WTC11 (cell line): ENCODE measurements at regions not wholly inside any gene's neighbourhood (a gene's known extent, or its start where the extent isn't known, plus 50 kb on each side); places are given as distances from the start of the nearest gene placed in this dataset.
"Not testable (repeated sequence)": the region's sequence is repeated elsewhere in the genome, so short reads cannot be mapped to it uniquely, and the experiment has no call there.

ENCODE experiments used
- ATAC-seq: fragments of 200-7000 bp; cut with Tn5 transposase; 2 replicates; pipeline ENCODE4 v1.10.0; 2021; ENCODE audit warnings: mild to moderate bottlenecking, moderate library complexity
- CTCF ChIA-PET: fragments of 300-600 bp; sonication (Branson Sonifier 250); formaldehyde crosslinking; loops from one replicate; lab custom pipeline; 2021; ENCODE audit warnings: antibody characterized with exemption; lab: Charles Lee
- POLR2A ChIA-PET: fragments of 350-600 bp; sonication (Branson Sonifier 250); formaldehyde crosslinking; loops from one replicate; lab custom pipeline; 2021; ENCODE audit warnings: antibody characterized with exemption; lab: Charles Lee
- DNase-seq: peaks from one replicate; pipeline ENCODE4 v3.0.0; 2021; ENCODE audit warnings: low spot score
- H3K27ac Mint-ChIP-seq: 2 replicates; pipeline ENCODE4 v1.8.0; 2021; ENCODE audit warnings: mixed read lengths
- H3K27me3 Mint-ChIP-seq: 2 replicates; pipeline ENCODE4 v1.8.0; 2021; ENCODE audit warnings: low read depth, mild to moderate bottlenecking, moderate library complexity, mixed read lengths
- H3K36me3 Mint-ChIP-seq: 2 replicates; pipeline ENCODE4 v1.8.0; 2021; ENCODE audit warnings: mixed read lengths
- H3K4me1 Mint-ChIP-seq: 2 replicates; pipeline ENCODE4 v1.8.0; 2022; ENCODE audit warnings: mixed read lengths
- H3K4me3 Mint-ChIP-seq: 2 replicates; pipeline ENCODE4 v1.8.0; 2021; ENCODE audit warnings: mild to moderate bottlenecking, moderate library complexity, mixed read lengths
- H3K9me3 Mint-ChIP-seq: 2 replicates; pipeline ENCODE4 v1.8.0; 2021; ENCODE audit warnings: mixed read lengths
- FOXJ3 ChIP-seq: sonication (generic); formaldehyde crosslinking; IDR thresholded peaks from 2 replicates; pipeline ENCODE4 v1.9.0; 2021; ENCODE audit warnings: missing genetic modification reagents, mild to moderate bottlenecking, borderline replicate concordance
- NFE2L1 ChIP-seq: sonication (generic); formaldehyde crosslinking; IDR thresholded peaks from 2 replicates; pipeline ENCODE4 v1.8.1; 2023; ENCODE audit warnings: missing genetic modification reagents
- RORB ChIP-seq: fragments of 250-450 bp; sonication (Bioruptor Pico); IDR thresholded peaks from 2 replicates; pipeline ENCODE4 v1.9.0; 2021; ENCODE audit warnings: mild to moderate bottlenecking
- SMAD4 ChIP-seq: sonication (generic); formaldehyde crosslinking; IDR thresholded peaks from 2 replicates; pipeline ENCODE4 v1.8.0; 2022; ENCODE audit warnings: mild to moderate bottlenecking, missing genetic modification reagents
- TF ChIP-seq, protein P1 (sequence below): fragments of 250-450 bp; sonication (Bioruptor Pico); conservative IDR thresholded peaks from 2 replicates; pipeline ENCODE4 v1.9.0; 2021; ENCODE audit warnings: mild to moderate bottlenecking
- TF ChIP-seq, protein P2 (sequence below): sonication (generic); formaldehyde crosslinking; IDR thresholded peaks from 2 replicates; pipeline ENCODE4 v1.8.0; 2023; ENCODE audit warnings: missing genetic modification reagents, mild to moderate bottlenecking, borderline replicate concordance
- TF ChIP-seq, protein P3 (sequence below): fragments of 250-450 bp; sonication (Bioruptor Pico); IDR thresholded peaks from 2 replicates; pipeline ENCODE4 v1.9.0; 2021; ENCODE audit warnings: mild to moderate bottlenecking, borderline replicate concordance
- TF ChIP-seq, protein P4 (sequence below): sonication (generic); formaldehyde crosslinking; IDR thresholded peaks from 2 replicates; pipeline ENCODE4 v1.8.1; 2022; ENCODE audit warnings: low read depth, missing genetic modification reagents, borderline replicate concordance
- TF ChIP-seq, protein P5 (sequence below): sonication (generic); formaldehyde crosslinking; IDR thresholded peaks from 2 replicates; pipeline ENCODE4 v1.8.1; 2023; ENCODE audit warnings: mild to moderate bottlenecking, moderate library complexity, missing genetic modification reagents

DNA sequence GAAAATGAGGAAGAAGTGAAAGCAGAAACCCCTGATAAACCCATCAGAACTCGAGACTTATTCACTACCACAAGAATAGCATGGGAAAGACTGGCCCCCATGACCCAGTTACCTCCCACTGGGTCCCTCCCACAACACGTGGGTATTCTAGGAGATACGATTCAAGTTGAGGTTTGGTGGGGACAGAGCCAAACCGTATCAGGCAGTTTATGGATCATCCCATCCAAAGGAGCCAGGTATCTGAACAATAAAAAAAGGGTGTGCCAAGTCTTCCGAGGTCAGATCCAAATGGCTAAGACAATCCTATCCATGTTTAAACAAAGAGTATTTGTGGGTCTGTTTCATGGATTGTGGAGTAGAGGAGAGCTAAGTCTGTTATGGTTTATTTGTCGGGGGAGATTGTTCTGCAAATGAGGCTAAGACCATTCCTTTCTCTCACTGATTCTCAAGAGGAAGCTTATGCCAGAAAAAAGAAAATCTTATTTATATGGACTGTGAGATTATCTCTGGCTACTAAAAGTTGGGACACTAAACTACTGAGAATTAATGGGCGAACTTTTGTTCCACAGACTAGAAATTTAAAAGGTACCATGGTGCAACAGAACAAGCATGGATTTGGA lies 203.7 kb downstream of the IPMK start (continued):
- TF ChIP-seq, protein P1, sequence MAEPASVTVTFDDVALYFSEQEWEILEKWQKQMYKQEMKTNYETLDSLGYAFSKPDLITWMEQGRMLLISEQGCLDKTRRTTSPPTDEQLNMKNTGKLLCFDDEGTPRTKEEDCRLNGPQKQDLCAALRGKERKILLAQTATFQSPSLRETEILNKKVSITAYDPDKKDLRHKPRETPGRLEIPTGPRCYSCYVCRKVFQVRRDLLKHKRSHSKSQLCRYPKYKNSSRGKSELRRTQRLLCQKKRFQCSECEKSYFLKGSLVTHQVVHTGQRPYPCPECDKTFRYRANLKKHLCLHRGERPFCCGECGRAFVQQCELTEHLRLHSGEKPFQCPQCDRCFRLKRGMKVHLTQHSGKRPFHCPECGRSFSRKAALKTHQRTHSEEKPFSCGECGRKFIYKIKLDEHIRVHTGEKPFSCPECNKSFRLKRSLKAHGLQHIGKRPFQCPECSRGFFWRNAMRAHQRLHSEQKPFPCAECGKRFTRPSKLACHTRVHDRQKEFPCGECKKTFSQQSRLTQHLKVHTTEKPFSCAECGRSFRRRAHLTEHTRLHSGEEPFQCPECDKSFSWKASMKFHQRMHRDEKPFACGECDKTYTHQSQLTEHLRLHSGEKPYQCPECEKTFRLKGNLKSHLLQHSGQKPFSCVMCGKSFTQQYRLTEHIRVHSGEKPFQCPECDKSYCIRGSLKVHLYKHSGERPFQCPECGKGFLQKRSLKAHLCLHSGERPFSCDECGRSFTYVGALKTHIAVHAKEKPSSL (CRISPR knock-in tag): no peak
- TF ChIP-seq SMAD4 (CRISPR knock-in tag) (no peak), RORB (no peak), NFE2L1 (CRISPR knock-in tag) (no peak), FOXJ3 (no peak)
- TF ChIP-seq, protein P2, sequence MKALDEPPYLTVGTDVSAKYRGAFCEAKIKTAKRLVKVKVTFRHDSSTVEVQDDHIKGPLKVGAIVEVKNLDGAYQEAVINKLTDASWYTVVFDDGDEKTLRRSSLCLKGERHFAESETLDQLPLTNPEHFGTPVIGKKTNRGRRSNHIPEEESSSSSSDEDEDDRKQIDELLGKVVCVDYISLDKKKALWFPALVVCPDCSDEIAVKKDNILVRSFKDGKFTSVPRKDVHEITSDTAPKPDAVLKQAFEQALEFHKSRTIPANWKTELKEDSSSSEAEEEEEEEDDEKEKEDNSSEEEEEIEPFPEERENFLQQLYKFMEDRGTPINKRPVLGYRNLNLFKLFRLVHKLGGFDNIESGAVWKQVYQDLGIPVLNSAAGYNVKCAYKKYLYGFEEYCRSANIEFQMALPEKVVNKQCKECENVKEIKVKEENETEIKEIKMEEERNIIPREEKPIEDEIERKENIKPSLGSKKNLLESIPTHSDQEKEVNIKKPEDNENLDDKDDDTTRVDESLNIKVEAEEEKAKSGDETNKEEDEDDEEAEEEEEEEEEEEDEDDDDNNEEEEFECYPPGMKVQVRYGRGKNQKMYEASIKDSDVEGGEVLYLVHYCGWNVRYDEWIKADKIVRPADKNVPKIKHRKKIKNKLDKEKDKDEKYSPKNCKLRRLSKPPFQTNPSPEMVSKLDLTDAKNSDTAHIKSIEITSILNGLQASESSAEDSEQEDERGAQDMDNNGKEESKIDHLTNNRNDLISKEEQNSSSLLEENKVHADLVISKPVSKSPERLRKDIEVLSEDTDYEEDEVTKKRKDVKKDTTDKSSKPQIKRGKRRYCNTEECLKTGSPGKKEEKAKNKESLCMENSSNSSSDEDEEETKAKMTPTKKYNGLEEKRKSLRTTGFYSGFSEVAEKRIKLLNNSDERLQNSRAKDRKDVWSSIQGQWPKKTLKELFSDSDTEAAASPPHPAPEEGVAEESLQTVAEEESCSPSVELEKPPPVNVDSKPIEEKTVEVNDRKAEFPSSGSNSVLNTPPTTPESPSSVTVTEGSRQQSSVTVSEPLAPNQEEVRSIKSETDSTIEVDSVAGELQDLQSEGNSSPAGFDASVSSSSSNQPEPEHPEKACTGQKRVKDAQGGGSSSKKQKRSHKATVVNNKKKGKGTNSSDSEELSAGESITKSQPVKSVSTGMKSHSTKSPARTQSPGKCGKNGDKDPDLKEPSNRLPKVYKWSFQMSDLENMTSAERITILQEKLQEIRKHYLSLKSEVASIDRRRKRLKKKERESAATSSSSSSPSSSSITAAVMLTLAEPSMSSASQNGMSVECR (CRISPR knock-in tag): no peak
- TF ChIP-seq, protein P3, sequence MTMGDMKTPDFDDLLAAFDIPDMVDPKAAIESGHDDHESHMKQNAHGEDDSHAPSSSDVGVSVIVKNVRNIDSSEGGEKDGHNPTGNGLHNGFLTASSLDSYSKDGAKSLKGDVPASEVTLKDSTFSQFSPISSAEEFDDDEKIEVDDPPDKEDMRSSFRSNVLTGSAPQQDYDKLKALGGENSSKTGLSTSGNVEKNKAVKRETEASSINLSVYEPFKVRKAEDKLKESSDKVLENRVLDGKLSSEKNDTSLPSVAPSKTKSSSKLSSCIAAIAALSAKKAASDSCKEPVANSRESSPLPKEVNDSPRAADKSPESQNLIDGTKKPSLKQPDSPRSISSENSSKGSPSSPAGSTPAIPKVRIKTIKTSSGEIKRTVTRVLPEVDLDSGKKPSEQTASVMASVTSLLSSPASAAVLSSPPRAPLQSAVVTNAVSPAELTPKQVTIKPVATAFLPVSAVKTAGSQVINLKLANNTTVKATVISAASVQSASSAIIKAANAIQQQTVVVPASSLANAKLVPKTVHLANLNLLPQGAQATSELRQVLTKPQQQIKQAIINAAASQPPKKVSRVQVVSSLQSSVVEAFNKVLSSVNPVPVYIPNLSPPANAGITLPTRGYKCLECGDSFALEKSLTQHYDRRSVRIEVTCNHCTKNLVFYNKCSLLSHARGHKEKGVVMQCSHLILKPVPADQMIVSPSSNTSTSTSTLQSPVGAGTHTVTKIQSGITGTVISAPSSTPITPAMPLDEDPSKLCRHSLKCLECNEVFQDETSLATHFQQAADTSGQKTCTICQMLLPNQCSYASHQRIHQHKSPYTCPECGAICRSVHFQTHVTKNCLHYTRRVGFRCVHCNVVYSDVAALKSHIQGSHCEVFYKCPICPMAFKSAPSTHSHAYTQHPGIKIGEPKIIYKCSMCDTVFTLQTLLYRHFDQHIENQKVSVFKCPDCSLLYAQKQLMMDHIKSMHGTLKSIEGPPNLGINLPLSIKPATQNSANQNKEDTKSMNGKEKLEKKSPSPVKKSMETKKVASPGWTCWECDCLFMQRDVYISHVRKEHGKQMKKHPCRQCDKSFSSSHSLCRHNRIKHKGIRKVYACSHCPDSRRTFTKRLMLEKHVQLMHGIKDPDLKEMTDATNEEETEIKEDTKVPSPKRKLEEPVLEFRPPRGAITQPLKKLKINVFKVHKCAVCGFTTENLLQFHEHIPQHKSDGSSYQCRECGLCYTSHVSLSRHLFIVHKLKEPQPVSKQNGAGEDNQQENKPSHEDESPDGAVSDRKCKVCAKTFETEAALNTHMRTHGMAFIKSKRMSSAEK (CRISPR knock-in tag): no peak
- TF ChIP-seq, protein P4, sequence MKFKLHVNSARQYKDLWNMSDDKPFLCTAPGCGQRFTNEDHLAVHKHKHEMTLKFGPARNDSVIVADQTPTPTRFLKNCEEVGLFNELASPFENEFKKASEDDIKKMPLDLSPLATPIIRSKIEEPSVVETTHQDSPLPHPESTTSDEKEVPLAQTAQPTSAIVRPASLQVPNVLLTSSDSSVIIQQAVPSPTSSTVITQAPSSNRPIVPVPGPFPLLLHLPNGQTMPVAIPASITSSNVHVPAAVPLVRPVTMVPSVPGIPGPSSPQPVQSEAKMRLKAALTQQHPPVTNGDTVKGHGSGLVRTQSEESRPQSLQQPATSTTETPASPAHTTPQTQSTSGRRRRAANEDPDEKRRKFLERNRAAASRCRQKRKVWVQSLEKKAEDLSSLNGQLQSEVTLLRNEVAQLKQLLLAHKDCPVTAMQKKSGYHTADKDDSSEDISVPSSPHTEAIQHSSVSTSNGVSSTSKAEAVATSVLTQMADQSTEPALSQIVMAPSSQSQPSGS: no peak
- TF ChIP-seq, protein P5, sequence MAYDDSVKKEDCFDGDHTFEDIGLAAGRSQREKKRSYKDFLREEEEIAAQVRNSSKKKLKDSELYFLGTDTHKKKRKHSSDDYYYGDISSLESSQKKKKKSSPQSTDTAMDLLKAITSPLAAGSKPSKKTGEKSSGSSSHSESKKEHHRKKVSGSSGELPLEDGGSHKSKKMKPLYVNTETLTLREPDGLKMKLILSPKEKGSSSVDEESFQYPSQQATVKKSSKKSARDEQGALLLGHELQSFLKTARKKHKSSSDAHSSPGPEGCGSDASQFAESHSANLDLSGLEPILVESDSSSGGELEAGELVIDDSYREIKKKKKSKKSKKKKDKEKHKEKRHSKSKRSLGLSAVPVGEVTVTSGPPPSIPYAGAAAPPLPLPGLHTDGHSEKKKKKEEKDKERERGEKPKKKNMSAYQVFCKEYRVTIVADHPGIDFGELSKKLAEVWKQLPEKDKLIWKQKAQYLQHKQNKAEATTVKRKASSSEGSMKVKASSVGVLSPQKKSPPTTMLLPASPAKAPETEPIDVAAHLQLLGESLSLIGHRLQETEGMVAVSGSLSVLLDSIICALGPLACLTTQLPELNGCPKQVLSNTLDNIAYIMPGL (CRISPR knock-in tag): no peak

DNA sequence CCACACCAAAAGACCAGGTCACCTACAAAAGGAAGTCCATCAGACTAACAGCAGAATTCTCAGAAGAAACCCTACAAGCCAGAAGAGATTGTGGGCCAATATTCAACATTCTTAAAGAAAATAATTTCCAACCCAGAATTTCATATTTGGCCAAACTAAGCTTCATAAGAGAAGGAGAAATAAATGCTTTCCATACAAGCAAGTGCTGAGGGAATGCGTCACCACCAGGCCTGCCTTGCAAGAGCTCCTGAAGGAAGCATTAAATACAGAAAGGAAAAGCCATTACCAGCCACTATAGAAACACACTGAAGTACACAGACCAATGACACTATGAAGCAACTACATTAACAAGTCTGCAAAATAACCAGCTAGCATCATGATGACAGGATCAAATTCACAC lies 209.0 kb downstream of the IPMK start:
- POLR2A ChIA-PET, CTCF ChIA-PET, ATAC-seq, DNase-seq, H3K27ac Mint-ChIP-seq, H3K27me3 Mint-ChIP-seq, H3K4me3 Mint-ChIP-seq, H3K36me3 Mint-ChIP-seq: not testable (repeated sequence)
- Mint-ChIP-seq H3K9me3 (peaks cover 15% of the 10 kb centered on the region), H3K4me1 (peaks cover 16% of the 10 kb centered on the region)
